Lung microvascular endothelial cell (primary cell): ENCODE measurements at regions not wholly inside any gene's neighbourhood (a gene's known extent, or its start where the extent isn't known, plus 50 kb on each side); places are given as distances from the start of the nearest gene placed in this dataset.
"Not testable (repeated sequence)": the region's sequence is repeated elsewhere in the genome, so short reads cannot be mapped to it uniquely, and the experiment has no call there.

Experiments
- DNase-seq, 2 donors: peaks; one replicate each; pipeline versions ENCODE4 v3.0.0 to v3.0.0-alpha.2; 2010; ENCODE audit warnings: low read depth in 2 of 2

GRCh38 chr2:21837168-21837960 is 713.6 kb downstream of the TDRD15 start:
- DNase-seq, result no peak

- DNase-seq, result no peak
These were observed 717.6 kb downstream of the TDRD15 start for GRCh38 chr2:21841341-21841740.

- not testable (repeated sequence) for DNase-seq
These were observed 726.6 kb downstream of the TDRD15 start for GRCh38 chr2:21850367-21850766.

- DNase-seq, result no peak
These were observed 731.2 kb downstream of the TDRD15 start for GRCh38 chr2:21854938-21855337.

- DNase-seq, result no peak
These were observed 732.9 kb downstream of the TDRD15 start for GRCh38 chr2:21856708-21857107.

GRCh38 chr2:21860907-21861306 is 737.1 kb downstream of the TDRD15 start:
- no peak for DNase-seq

- DNase-seq, result no peak
These were observed 742.5 kb downstream of the TDRD15 start for GRCh38 chr2:21866316-21866715.

GRCh38 chr2:21887881-21888280 is 764.1 kb downstream of the TDRD15 start:
- no peak for DNase-seq

- DNase-seq, result no peak
These were observed 766.3 kb downstream of the TDRD15 start for GRCh38 chr2:21890041-21890440.

- DNase-seq, result no peak
These were observed 766.9 kb downstream of the TDRD15 start for GRCh38 chr2:21890716-21891115.

- DNase-seq, result no peak
These were observed 767.4 kb downstream of the TDRD15 start for GRCh38 chr2:21891191-21891590.

GRCh38 chr2:21892140-21892539 is 768.4 kb downstream of the TDRD15 start:
- DNase-seq, result no peak

- no peak for DNase-seq
These were observed 771.4 kb downstream of the TDRD15 start for GRCh38 chr2:21895200-21895599.

- DNase-seq, result not testable (repeated sequence)
These were observed 785.1 kb downstream of the TDRD15 start for GRCh38 chr2:21908712-21909380.

- DNase-seq, result no peak
These were observed 787.2 kb downstream of the TDRD15 start for GRCh38 chr2:21910832-21911507.

- no peak for DNase-seq
These were observed 788.6 kb downstream of the TDRD15 start for GRCh38 chr2:21912405-21912804.

GRCh38 chr2:21915201-21915600 is 791.4 kb downstream of the TDRD15 start:
- no peak for DNase-seq

GRCh38 chr2:21916934-21917522 is 793.3 kb downstream of the TDRD15 start:
- no peak for DNase-seq

- DNase-seq, result no peak
These were observed 797.0 kb downstream of the TDRD15 start for GRCh38 chr2:21920721-21921120.

GRCh38 chr2:21924640-21925285 is 801.0 kb downstream of the TDRD15 start:
- DNase-seq, result no peak

- no peak for DNase-seq
These were observed 804.5 kb downstream of the TDRD15 start for GRCh38 chr2:21928292-21928691.

- DNase-seq, result no peak
These were observed 806.5 kb downstream of the TDRD15 start for GRCh38 chr2:21930226-21930625.
